Spleen (tissue), 7 donors: ENCODE measurements at regions not wholly inside any gene's neighbourhood (a gene's known extent, or its start where the extent isn't known, plus 50 kb on each side); places are given as distances from the start of the nearest gene placed in this dataset.

ENCODE experiments used
- POLR2A ChIP-seq, 3 donors: fragments of 450-650 bp; IDR thresholded peaks; one replicate each; pipeline ENCODE4 v1.5.1; 2017; ENCODE audit warnings: antibody characterized with exemption in 3 of 3, mild to moderate bottlenecking in 1 of 3
- POLR2AphosphoS5 ChIP-seq, 3 donors: sonication (generic); formaldehyde crosslinking; IDR thresholded peaks; one replicate each; pipeline ENCODE4 v1.5.1; 2017; ENCODE audit warnings: antibody characterized with exemption in 3 of 3
- TF ChIP-seq, protein P1 (sequence below), 11 experiments: fragments of 200-600 bp in 7 of 11; fragments of 450-650 bp in 4 of 11; sonication (generic) in 4 of 11; IDR thresholded peaks in 8 of 11; conservative IDR thresholded peaks in 3 of 11; 1 replicate in 7 of 11; 2 replicates in 4 of 11; pipeline versions ENCODE4 v1.4.0 to v1.8.0; 2016 to 2021; ENCODE audit warnings: antibody characterized with exemption in 11 of 11, inconsistent platforms in 4 of 11, mild to moderate bottlenecking in 1 of 11
- donor health status: DM: no; HTN: no; CAD: no; lungs with moderate emphysema.
- donor health status: DM: no; HTN: no; CAD: no.
- donor health status: DM: no; HTN: no; CAD: no.

DNA sequence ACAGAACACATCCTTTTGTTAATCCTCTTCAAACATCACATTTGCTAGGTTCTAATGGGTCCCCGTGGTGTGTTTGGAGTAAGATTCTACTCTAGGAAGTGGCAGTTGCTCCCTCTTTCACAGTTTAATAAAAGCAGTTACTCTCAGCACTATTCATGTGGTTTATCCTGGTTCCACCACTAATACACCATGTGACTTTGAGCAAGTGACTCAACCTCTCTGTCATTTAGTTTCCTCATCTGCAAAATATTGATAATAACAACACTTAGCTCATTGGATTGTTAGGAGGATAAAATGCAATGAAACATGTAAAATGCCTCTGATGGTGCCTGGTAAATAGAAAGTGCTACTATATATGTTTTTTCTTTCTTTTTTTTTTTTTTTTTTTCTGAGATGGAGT lies 488.0 kb upstream of the NOX3 start:
- TF ChIP-seq, protein P1, sequence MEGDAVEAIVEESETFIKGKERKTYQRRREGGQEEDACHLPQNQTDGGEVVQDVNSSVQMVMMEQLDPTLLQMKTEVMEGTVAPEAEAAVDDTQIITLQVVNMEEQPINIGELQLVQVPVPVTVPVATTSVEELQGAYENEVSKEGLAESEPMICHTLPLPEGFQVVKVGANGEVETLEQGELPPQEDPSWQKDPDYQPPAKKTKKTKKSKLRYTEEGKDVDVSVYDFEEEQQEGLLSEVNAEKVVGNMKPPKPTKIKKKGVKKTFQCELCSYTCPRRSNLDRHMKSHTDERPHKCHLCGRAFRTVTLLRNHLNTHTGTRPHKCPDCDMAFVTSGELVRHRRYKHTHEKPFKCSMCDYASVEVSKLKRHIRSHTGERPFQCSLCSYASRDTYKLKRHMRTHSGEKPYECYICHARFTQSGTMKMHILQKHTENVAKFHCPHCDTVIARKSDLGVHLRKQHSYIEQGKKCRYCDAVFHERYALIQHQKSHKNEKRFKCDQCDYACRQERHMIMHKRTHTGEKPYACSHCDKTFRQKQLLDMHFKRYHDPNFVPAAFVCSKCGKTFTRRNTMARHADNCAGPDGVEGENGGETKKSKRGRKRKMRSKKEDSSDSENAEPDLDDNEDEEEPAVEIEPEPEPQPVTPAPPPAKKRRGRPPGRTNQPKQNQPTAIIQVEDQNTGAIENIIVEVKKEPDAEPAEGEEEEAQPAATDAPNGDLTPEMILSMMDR (IDR thresholded peaks at IDR 0.05 in 8 of 11, conservative IDR thresholded peaks at IDR 0.05 in 3 of 11), result no peak
- TF ChIP-seq POLR2AphosphoS5 (IDR thresholded peaks at IDR 0.05), result no peak
- no peak for TF ChIP-seq POLR2A (IDR thresholded peaks at IDR 0.05)
